ENCODE measurements at regions not wholly inside any gene's neighbourhood (a gene's known extent, or its start where the extent isn't known, plus 50 kb on each side); places are given as distances from the start of the nearest gene placed in this dataset.

- Histone ChIP-seq H2BK5ac (ENCODE audit: low read depth, low read length) (no peak overlapping the region), H4K20me1 (replicated peaks in 1 of 2; ENCODE audit: control insufficient read depth in 1 of 2, insufficient read depth in 2 of 2, low read length in 2 of 2) (no peaks in the 10 kb centered on the region), H3K4ac (replicated peaks; ENCODE audit: insufficient read length, low read depth, low read length) (no peak overlapping the region), H2BK20ac (ENCODE audit: low read length) (no peak overlapping the region), H3K23ac (ENCODE audit: insufficient read length) (no peak overlapping the region), H2BK120ac (replicated peaks; ENCODE audit: low read depth, low read length) (no peak overlapping the region), H3K23me2 (ENCODE audit: low read depth, low read length) (no peaks in the 10 kb centered on the region), H3K27me3 (replicated peaks in 1 of 4; ENCODE audit: control insufficient read depth in 3 of 4, extremely low read depth in 1 of 4, insufficient read depth in 3 of 4, low read length in 3 of 4) (no peaks in the 10 kb centered on the region), H2BK15ac (ENCODE audit: low read length) (no peak overlapping the region), H4K91ac (replicated peaks; ENCODE audit: insufficient read length, low read length) (no peak overlapping the region), H3K4me2 (ENCODE audit: insufficient read depth in 1 of 2, low read depth in 2 of 2, low read length in 2 of 2) (no peak overlapping the region), H4K5ac (ENCODE audit: insufficient read length, low read depth, low read length) (no peak overlapping the region), H3K18ac (ENCODE audit: extremely low read depth, low read length) (no peak overlapping the region), H3K9ac (replicated peaks in 1 of 4; ENCODE audit: extremely low read depth in 1 of 4, low read depth in 3 of 4, low read length in 3 of 4) (no peak overlapping the region), H2BK12ac (ENCODE audit: low read depth, low read length) (no peak overlapping the region), H4K8ac (ENCODE audit: extremely low read depth, insufficient read depth, low read length) (no peak overlapping the region), H3K36me3 (ENCODE audit: control insufficient read depth in 2 of 4, insufficient read depth in 4 of 4, low read length in 3 of 4) (no peaks in the 10 kb centered on the region), H3K4me3 (ENCODE audit: extremely low read depth in 1 of 4, insufficient read depth in 2 of 4, low read depth in 3 of 4, low read length in 4 of 4) (no peak overlapping the region), H3K79me1 (ENCODE audit: low read depth, low read length) (no peaks in the 10 kb centered on the region), H2AK5ac (ENCODE audit: low read depth, low read length) (no peak overlapping the region), H3K4me1 (replicated peaks in 1 of 4; ENCODE audit: control insufficient read depth in 3 of 4, insufficient read depth in 4 of 4, low read length in 3 of 4) (no peaks in the 10 kb centered on the region), H3K27ac (ENCODE audit: low read depth, low read length) (no peak overlapping the region), H3K79me2 (ENCODE audit: control insufficient read depth in 1 of 2, insufficient read depth in 2 of 2, low read length in 2 of 2) (no peaks in the 10 kb centered on the region), H3K14ac (ENCODE audit: insufficient read length) (no peak overlapping the region), H2AFZ (ENCODE audit: low read length) (no peak overlapping the region), H3K56ac (replicated peaks; ENCODE audit: insufficient read length, low read depth, low read length) (no peak overlapping the region), H3K9me3 (ENCODE audit: insufficient read depth in 2 of 2, low read depth in 1 of 2, low read length in 1 of 2) (no peaks in the 10 kb centered on the region)
- 78% methylated on average over 2 of the region's 2 CpGs; no CpG with 5 or more reads in 1 of the 2 experiments for WGBS, 2 experiments (ENCODE audit: extremely low coverage in 1 of 2, insufficient coverage in 1 of 2, insufficient read length in 1 of 2, insufficient replicate concordance in 2 of 2, low coverage in 1 of 2, low lambda C conversion rate in 2 of 2, missing lambda C conversion rate in 1 of 2)
- POLR2A ChIA-PET (ENCODE audit: partially characterized antibody) = no interaction called here
- FAIRE-seq (no peak), DNase-seq (ENCODE audit: low read depth in 1 of 2, low spot score in 2 of 2) (no peak)
- CTCF ChIA-PET (ENCODE audit: partially characterized antibody) = no interaction called here
- TF ChIP-seq ASH2L (IDR thresholded peaks at IDR 0.05; ENCODE audit: low read length) (no peak), SIN3A (conservative IDR thresholded peaks at IDR 0.05 in 1 of 2, IDR thresholded peaks at IDR 0.05 in 1 of 2; ENCODE audit: low read depth in 1 of 2, low read length in 2 of 2) (0 out of 4 replicates have a peak, but pooled peaks of 1 of the 2 experiments have one; percentile 27)
Measured at GRCh38 chr9:102087141-102087540, 348.7 kb upstream of the GRIN3A start.

Data from H1 (cell line).